HUES48 (cell line): ENCODE measurements at regions not wholly inside any gene's neighbourhood (a gene's known extent, or its start where the extent isn't known, plus 50 kb on each side); places are given as distances from the start of the nearest gene placed in this dataset.

Experiments used
- H3K27ac ChIP-seq: one replicate; pipeline ENCODE4 v1.7.0; 2013; ENCODE audit warnings: low read depth, low read length, inconsistent platforms
- H3K27me3 ChIP-seq: 2 replicates; pipeline ENCODE4 v1.6.1; 2013; ENCODE audit warnings: mild to moderate bottlenecking, low read length; ENCODE audit not compliant: control insufficient read depth, insufficient read depth
- H3K36me3 ChIP-seq: 2 replicates; pipeline ENCODE4 v1.6.1; 2013; ENCODE audit warnings: low read length; ENCODE audit not compliant: control insufficient read depth, insufficient read depth
- H3K4me1 ChIP-seq: 2 replicates; pipeline ENCODE4 v1.6.1; 2013; ENCODE audit warnings: mild to moderate bottlenecking, low read length; ENCODE audit not compliant: control insufficient read depth, insufficient read depth
- H3K4me3 ChIP-seq: 2 replicates; pipeline ENCODE4 v1.5.1; 2013; ENCODE audit warnings: mild to moderate bottlenecking, low read depth, low read length
- H3K9ac ChIP-seq: 2 replicates; pipeline ENCODE4 v1.6.1; 2013; ENCODE audit warnings: mild to moderate bottlenecking, low read depth, low read length, moderate library complexity
- H3K9me3 ChIP-seq: 2 replicates; pipeline ENCODE4 v1.6.1; 2013; ENCODE audit warnings: low read length; ENCODE audit not compliant: control insufficient read depth, insufficient read depth

DNA sequence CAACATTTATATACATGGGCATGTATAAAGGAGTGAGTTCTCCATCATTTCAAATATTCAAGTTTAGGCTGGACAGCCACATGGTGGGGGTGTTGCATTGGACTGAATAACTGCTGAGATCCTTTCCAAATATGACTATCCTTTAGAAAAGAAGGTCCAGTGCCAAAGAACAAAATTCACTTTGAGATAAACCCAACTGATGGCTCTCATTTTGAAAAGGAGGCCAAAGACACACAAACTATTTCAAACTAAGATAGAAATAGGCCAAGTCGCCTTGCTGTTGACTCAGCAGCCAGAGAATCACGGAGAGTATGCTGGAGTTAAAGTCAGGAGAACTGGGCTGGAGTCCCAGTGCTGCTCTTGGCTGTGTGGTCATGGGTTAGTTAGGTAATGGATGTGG lies 204.5 kb upstream of the LRATD1 start:
- Histone ChIP-seq H3K27ac (no peak overlapping the region), H3K9ac (no peak overlapping the region), H3K9me3 (no peaks in the 10 kb centered on the region), H3K4me3 (no peak overlapping the region), H3K4me1 (no peaks in the 10 kb centered on the region), H3K36me3 (no peaks in the 10 kb centered on the region), H3K27me3 (no peaks in the 10 kb centered on the region)

GRCh38 chr2:14433946-14434495 lies 198.5 kb upstream of the LRATD1 start:
- Histone ChIP-seq H3K4me1 (no peaks in the 10 kb centered on the region), H3K27ac (no peak overlapping the region), H3K9ac (no peak overlapping the region), H3K27me3 (no peaks in the 10 kb centered on the region), H3K9me3 (no peaks in the 10 kb centered on the region), H3K4me3 (no peak overlapping the region), H3K36me3 (no peaks in the 10 kb centered on the region)

DNA sequence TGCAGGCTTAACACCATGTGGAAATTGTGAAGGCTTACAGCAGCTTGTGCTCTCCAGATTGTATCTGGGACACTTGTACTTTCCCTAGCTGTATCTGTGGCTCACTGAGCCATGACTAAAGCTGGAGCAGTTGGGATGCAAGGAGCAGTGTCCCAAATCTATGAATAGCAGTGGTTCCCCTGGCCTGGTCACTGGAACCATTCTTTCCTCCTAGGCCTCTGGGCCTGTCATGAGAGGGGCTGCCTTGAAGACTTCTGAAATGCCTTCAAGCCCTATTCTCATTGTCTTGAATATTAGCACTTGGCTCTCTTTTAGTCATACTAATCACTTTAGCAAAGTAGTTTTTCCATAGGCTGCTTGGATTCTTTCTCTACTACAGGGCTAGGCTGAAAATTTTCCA lies 186.8 kb upstream of the LRATD1 start:
- Histone ChIP-seq H3K36me3 (no peaks in the 10 kb centered on the region), H3K27ac (no peak overlapping the region), H3K9me3 (peaks cover 26% of the 10 kb centered on the region), H3K4me1 (no peaks in the 10 kb centered on the region), H3K9ac (no peak overlapping the region), H3K4me3 (no peak overlapping the region), H3K27me3 (no peaks in the 10 kb centered on the region)

- peaks cover 26% of the 10 kb centered on the region for H3K9me3 ChIP-seq
- H3K27me3 ChIP-seq, result no peaks in the 10 kb centered on the region
- no peaks in the 10 kb centered on the region for H3K4me1 ChIP-seq
Measured at GRCh38 chr2:14448340-14448739, 184.2 kb upstream of the LRATD1 start.

DNA sequence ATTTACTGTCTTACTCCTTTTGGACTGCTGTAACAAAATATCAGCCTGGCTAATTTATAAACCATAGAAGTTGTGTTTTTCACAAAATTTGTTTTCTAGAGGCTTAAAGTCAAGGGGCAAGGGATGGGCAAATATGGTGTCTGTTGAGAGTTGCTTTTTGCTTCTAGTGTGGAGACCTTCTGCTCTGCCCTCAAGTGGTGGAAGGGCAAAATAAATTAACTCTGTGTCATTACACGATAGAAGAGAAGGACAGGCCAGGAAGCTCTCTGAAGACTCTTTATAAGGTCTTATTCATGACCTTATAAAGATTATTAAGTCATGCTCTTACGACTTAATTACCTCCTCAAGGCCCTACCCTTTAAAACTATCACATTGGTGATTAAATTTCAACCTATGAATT lies 181.2 kb upstream of the LRATD1 start:
- H3K27me3 ChIP-seq, result no peaks in the 10 kb centered on the region
- no peak overlapping the region for H3K4me3 ChIP-seq
- no peaks in the 10 kb centered on the region for H3K4me1 ChIP-seq
- H3K9me3 ChIP-seq, result peaks cover 17% of the 10 kb centered on the region
- H3K9ac ChIP-seq, result no peak overlapping the region
- H3K36me3 ChIP-seq, result no peaks in the 10 kb centered on the region
- no peak overlapping the region for H3K27ac ChIP-seq

More at GRCh38 chr2:14448340-14448739, 184.2 kb upstream of the LRATD1 start:
- Histone ChIP-seq H3K36me3 (no peaks in the 10 kb centered on the region), H3K4me3 (no peak overlapping the region), H3K9ac (no peak overlapping the region), H3K27ac (no peak overlapping the region)

- H3K9ac ChIP-seq, result no peak overlapping the region
- H3K27me3 ChIP-seq, result no peaks in the 10 kb centered on the region
- H3K9me3 ChIP-seq, result peaks cover 37% of the 10 kb centered on the region
- H3K36me3 ChIP-seq, result no peaks in the 10 kb centered on the region
- no peak overlapping the region for H3K4me3 ChIP-seq
- H3K4me1 ChIP-seq, result no peaks in the 10 kb centered on the region
- H3K27ac ChIP-seq, result no peak overlapping the region
Measured at GRCh38 chr2:14454202-14454601, 178.3 kb upstream of the LRATD1 start.

GRCh38 chr2:14459786-14460325 lies 172.7 kb upstream of the LRATD1 start:
- H3K27me3 ChIP-seq, result no peaks in the 10 kb centered on the region
- no peaks in the 10 kb centered on the region for H3K4me1 ChIP-seq
- H3K9ac ChIP-seq, result no peak overlapping the region
- H3K4me3 ChIP-seq, result no peak overlapping the region
- no peak overlapping the region for H3K27ac ChIP-seq
- peaks cover 45% of the 10 kb centered on the region for H3K9me3 ChIP-seq
- H3K36me3 ChIP-seq, result no peaks in the 10 kb centered on the region

GRCh38 chr2:14475994-14476393 lies 156.5 kb upstream of the LRATD1 start:
- no peak overlapping the region for H3K4me3 ChIP-seq
- H3K4me1 ChIP-seq, result no peaks in the 10 kb centered on the region
- no peaks in the 10 kb centered on the region for H3K36me3 ChIP-seq
- H3K9ac ChIP-seq, result no peak overlapping the region
- no peaks in the 10 kb centered on the region for H3K27me3 ChIP-seq
- no peaks in the 10 kb centered on the region for H3K9me3 ChIP-seq
- no peak overlapping the region for H3K27ac ChIP-seq

- Histone ChIP-seq H3K27ac (no peak overlapping the region), H3K4me1 (no peaks in the 10 kb centered on the region), H3K27me3 (no peaks in the 10 kb centered on the region), H3K36me3 (no peaks in the 10 kb centered on the region), H3K4me3 (no peak overlapping the region), H3K9ac (no peak overlapping the region), H3K9me3 (no peaks in the 10 kb centered on the region)
Measured at GRCh38 chr2:14479486-14479885, 153.0 kb upstream of the LRATD1 start.

DNA sequence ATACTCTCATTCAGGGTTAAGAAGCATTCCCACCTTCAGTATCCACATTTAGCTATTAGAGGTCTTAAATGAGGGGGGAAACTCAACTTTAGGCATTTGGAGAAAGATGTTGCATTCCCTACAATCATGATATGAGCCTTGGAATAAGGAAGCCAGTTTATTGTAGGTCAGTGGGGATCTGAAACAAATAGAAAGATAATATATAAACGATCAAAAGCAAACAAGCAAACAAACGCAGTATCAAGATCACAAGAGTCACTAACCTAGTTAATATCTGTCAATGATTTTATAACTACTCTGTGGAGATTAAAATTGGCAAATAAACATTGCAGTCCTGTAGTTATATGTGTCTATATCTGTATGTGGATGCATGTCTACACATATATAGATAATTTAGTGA lies 152.4 kb upstream of the LRATD1 start:
- no peak overlapping the region for H3K4me3 ChIP-seq
- H3K4me1 ChIP-seq, result no peaks in the 10 kb centered on the region
- no peak overlapping the region for H3K27ac ChIP-seq
- H3K9ac ChIP-seq, result no peak overlapping the region
- H3K36me3 ChIP-seq, result no peaks in the 10 kb centered on the region
- H3K27me3 ChIP-seq, result no peaks in the 10 kb centered on the region
- H3K9me3 ChIP-seq, result no peaks in the 10 kb centered on the region

GRCh38 chr2:14480906-14481305 lies 151.6 kb upstream of the LRATD1 start:
- no peaks in the 10 kb centered on the region for H3K4me1 ChIP-seq
- H3K9me3 ChIP-seq, result no peaks in the 10 kb centered on the region
- H3K4me3 ChIP-seq, result no peak overlapping the region
- no peak overlapping the region for H3K9ac ChIP-seq
- H3K36me3 ChIP-seq, result no peaks in the 10 kb centered on the region
- no peak overlapping the region for H3K27ac ChIP-seq
- H3K27me3 ChIP-seq, result no peaks in the 10 kb centered on the region
